ENCODE measurements at regions not wholly inside any gene's neighbourhood (a gene's known extent, or its start where the extent isn't known, plus 50 kb on each side); places are given as distances from the start of the nearest gene placed in this dataset.
"Not testable (repeated sequence)": the region's sequence is repeated elsewhere in the genome, so short reads cannot be mapped to it uniquely, and the experiment has no call there.

DNA sequence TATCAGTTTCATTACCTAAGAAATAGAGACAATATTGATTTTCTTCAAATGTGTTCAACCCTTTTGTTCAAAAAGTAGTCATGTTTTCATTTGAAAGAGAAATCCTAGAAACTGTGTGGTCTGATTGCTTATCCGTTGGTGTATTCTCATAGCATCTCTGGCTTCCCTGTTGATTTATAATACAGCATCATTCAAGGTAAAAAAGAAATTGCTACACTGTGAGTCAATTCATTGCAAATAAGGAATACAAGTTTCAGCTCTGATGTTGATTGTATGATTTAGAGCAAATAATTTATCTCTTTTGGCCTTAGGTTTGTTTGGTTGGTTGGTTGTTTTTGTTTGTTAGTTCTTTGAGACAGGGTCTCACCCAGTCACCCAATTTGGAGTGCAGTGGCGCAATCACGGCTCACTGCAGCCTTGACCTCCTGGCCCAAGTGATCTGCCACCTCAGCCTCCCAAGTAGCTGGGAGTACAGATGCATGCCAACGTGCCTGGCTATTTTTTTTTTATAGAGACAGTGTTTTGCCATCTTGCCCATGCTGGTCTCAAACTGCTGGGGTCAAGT lies 185.5 kb upstream of the TNFAIP3 start:
- no peak overlapping the region for H3K4me3 ChIP-seq
- no peak overlapping the region for H3K27ac ChIP-seq

- H3K4me3 ChIP-seq, H3K27ac ChIP-seq: not testable (repeated sequence)
Observed at GRCh38 chr6:137682658-137683057, 184.4 kb upstream of the TNFAIP3 start.

- Histone ChIP-seq H3K27ac (peak overlapping the region in 1 of 21 experiments; percentile 37), H3K4me3 (no peak overlapping the region)
Observed at GRCh38 chr6:137683916-137684315, 183.1 kb upstream of the TNFAIP3 start.

GRCh38 chr6:137685798-137686375 lies 181.2 kb upstream of the TNFAIP3 start:
- Histone ChIP-seq H3K4me3 (no peak overlapping the region), H3K27ac (no peak overlapping the region)

DNA sequence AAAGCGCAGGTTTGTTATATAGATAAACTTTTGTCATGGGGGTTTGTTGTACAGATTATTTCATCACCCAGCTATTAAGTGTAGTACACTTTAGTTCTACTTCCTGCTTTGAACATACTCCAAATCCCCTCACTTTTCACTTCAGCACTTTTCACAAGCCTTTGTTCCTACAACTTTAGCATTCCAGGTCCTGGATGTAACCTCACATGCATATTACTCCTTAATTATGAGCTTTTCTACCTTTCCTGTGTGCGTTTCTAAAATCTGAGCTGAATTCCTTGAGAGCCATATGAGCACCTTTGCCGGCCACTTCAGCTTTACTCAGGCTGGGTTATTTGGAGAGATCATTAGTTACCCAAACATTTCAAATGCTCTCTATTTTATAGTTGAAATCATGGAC lies 179.2 kb upstream of the TNFAIP3 start:
- Histone ChIP-seq H3K27ac (no peak overlapping the region), H3K4me3 (no peak overlapping the region)

GRCh38 chr6:137688230-137688971 lies 178.7 kb upstream of the TNFAIP3 start:
- Histone ChIP-seq H3K27ac (no peak overlapping the region), H3K4me3 (no peak overlapping the region)

- H3K27ac ChIP-seq, result no peak overlapping the region
- no peak overlapping the region for H3K4me3 ChIP-seq
Observed at GRCh38 chr6:137689377-137689776, 177.7 kb upstream of the TNFAIP3 start.

- Histone ChIP-seq H3K27ac (no peak overlapping the region), H3K4me3 (no peak overlapping the region)
Observed at GRCh38 chr6:137690034-137690433, 177.0 kb upstream of the TNFAIP3 start.

- H3K27ac ChIP-seq, result no peak overlapping the region
- H3K4me3 ChIP-seq, result no peak overlapping the region
Observed at GRCh38 chr6:137690721-137691120, 176.3 kb upstream of the TNFAIP3 start.

- Histone ChIP-seq H3K27ac (no peak overlapping the region), H3K4me3 (no peak overlapping the region)
Observed at GRCh38 chr6:137692308-137692707, 174.8 kb upstream of the TNFAIP3 start.

- Histone ChIP-seq H3K4me3 (no peak overlapping the region), H3K27ac (no peak overlapping the region)
Observed at GRCh38 chr6:137692806-137693205, 174.3 kb upstream of the TNFAIP3 start.

- H3K4me3 ChIP-seq, result no peak overlapping the region
- no peak overlapping the region for H3K27ac ChIP-seq
Observed at GRCh38 chr6:137693711-137694110, 173.3 kb upstream of the TNFAIP3 start.

- H3K27ac ChIP-seq, result no peak overlapping the region
- no peak overlapping the region for H3K4me3 ChIP-seq
Observed at GRCh38 chr6:137696765-137697164, 170.3 kb upstream of the TNFAIP3 start.

DNA sequence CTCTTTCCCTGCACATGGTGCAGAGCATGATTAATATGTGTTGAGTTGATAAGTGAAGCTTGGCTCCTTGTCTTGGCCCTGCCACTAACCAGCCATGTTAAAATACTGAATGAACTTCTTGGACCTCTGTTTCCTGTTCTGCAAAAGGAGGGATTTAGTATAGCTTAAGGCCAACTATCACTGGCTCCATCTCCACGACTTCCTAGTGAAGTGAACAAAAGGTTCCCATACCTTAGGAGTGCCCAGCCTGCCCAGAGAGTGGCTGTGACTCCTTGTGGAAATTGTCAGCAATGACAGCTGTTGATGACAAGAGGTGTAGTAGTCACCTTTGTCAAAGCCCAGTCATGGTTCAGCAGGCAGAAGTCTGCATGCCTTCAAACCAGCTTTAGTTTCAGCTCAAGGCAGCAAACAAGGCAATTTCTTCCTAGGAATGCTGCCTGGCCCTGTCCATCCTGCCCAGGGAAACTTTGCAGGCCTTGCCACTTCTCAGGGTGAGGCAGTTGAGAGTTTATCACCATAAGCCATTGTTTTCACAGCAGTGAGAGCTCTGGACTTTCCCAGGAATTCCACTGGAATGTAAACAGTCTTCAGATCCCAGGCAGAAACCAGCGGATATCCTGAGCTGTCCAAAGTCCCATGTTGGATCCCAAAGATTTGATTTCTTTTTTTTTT lies 169.7 kb upstream of the TNFAIP3 start:
- Histone ChIP-seq H3K27ac (peak overlapping the region in 2 of 21 experiments; percentile 19 to 36), H3K4me3 (no peak overlapping the region)

DNA sequence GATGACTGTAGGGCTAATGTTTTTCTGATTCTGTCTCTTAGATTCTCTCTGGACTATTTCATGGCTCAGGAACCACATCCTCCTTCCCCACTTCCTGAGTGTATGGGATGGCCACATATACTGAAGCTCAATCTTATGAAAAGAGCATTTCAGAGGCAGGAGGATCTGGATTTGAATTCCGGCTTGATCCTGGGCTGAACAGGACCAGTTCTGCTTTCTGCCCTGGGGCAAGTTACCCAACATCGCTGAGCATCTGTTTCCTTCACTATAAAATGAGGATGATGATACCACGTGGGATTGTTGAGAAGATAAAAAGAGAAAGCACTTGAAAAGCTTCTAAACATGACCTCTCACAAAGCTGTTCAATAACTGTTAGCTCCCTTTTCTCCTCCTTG lies 168.4 kb upstream of the TNFAIP3 start:
- Histone ChIP-seq H3K27ac (peak overlapping the region in 4 of 21 experiments; percentile 20 to 55 (median 37)), H3K4me3 (no peak overlapping the region)

- no peak overlapping the region for H3K4me3 ChIP-seq
- H3K27ac ChIP-seq, result peak overlapping the region in 8 of 21 experiments; percentile 6 to 61 (median 37)
Observed at GRCh38 chr6:137699031-137699683, 167.9 kb upstream of the TNFAIP3 start.

DNA sequence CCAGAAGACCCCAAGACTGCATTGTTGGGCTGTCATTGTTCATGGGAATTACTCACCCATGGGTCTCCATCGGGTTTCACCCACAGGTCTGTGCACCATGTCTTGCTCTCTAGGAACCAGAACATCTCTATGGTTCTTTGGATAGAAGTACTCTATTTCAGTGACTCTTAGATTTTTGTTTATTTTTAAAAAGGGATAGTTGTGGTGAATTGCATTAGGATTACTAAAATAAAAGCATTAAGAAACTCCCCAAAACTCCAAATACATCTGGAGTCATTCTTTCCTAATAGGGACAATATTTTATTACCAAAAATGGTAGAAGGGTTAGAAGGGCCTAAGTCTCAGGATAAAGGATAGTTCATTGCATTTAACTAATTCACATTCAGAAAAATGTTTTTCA lies 166.9 kb upstream of the TNFAIP3 start:
- Histone ChIP-seq H3K4me3 (no peak overlapping the region), H3K27ac (peak overlapping the region in 9 of 21 experiments; percentile 6 to 61 (median 40))

DNA sequence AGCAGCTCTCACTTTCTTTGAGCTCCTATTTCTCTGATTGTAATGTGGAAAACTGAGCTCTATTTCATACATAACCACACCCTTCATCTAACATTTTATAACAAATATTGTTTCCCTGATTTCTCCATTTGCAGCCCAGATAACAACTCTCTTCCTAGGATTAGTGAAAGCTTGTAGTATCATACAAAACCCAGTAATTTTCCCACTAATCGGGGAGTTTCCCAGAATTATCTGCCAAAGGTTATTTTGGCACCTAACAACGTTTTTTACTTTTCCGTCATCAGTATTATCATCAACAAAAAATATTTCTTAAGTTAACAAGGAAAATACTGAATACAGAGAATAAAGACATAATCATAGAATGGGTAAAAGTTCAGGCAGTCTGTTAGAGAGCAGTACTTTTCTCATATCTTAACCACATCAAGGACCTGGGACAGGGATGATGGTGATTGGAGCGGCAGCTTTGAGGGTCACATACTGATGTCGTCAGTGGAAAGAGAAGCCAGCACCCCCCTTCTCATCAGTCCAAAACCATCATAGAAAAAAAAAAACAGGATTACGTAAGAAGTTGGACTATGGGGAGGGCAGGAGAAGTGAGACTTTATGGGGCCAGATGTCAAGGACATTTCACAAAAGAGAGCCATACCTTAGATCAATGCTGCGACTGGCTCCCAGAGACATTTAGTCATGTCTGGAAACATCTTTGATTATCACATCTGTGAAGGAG lies 166.1 kb upstream of the TNFAIP3 start:
- Histone ChIP-seq H3K27ac (peak overlapping the region in 3 of 21 experiments; percentile 8 to 61 (median 54)), H3K4me3 (no peak overlapping the region)

- H3K27ac ChIP-seq, result peak overlapping the region in 1 of 21 experiments; percentile 22
- no peak overlapping the region for H3K4me3 ChIP-seq
Observed at GRCh38 chr6:137701942-137702341, 165.1 kb upstream of the TNFAIP3 start.
